Lung (tissue), 11 donors: ENCODE measurements at regions not wholly inside any gene's neighbourhood (a gene's known extent, or its start where the extent isn't known, plus 50 kb on each side); places are given as distances from the start of the nearest gene placed in this dataset.
A peak's percentile ranks its signal among the peaks of the same experiment; 100 is the strongest.

ENCODE experiments used
- ATAC-seq: fragments of 200-7000 bp; cut with Tn5 transposase; one replicate; pipeline ENCODE4 v1.9.1; 2020; ENCODE audit warnings: moderate number of reproducible peaks; ENCODE audit not compliant: insufficient read depth, low FRiP score
- DNase-seq, 3 donors: peaks; one replicate each; pipeline ENCODE4 v3.0.0-alpha.2; 2013 to 2017
- H3K27ac ChIP-seq, 2 donors: one replicate each; pipeline ENCODE4 v1.5.1; 2013; ENCODE audit warnings: mild to moderate bottlenecking in 2 of 2, moderate library complexity in 2 of 2, control low read depth in 1 of 2, inconsistent platforms in 1 of 2, low read depth in 1 of 2, low read length in 1 of 2
- H3K27me3 ChIP-seq, 3 donors: one replicate each; pipeline ENCODE4 v1.5.1; 2013; ENCODE audit warnings: low read length in 2 of 3; ENCODE audit not compliant: control insufficient read depth in 3 of 3, insufficient read depth in 3 of 3
- H3K36me3 ChIP-seq, 4 donors: one replicate each; pipeline ENCODE4 v1.5.1; 2013; ENCODE audit warnings: low read length in 4 of 4, mild to moderate bottlenecking in 1 of 4, moderate library complexity in 1 of 4; ENCODE audit not compliant: control insufficient read depth in 4 of 4, insufficient read depth in 4 of 4
- H3K4me1 ChIP-seq, 5 donors: one replicate each; pipeline ENCODE4 v1.5.1; 2013; ENCODE audit warnings: low read length in 5 of 5, mild to moderate bottlenecking in 2 of 5, moderate library complexity in 1 of 5; ENCODE audit not compliant: control insufficient read depth in 5 of 5, insufficient read depth in 5 of 5
- H3K4me3 ChIP-seq: one replicate; pipeline ENCODE4 v1.5.1; 2013; ENCODE audit warnings: mild to moderate bottlenecking, control low read depth, moderate library complexity
- H3K9ac ChIP-seq, 2 donors: one replicate each; pipeline ENCODE4 v1.5.1; 2013; ENCODE audit warnings: low read length in 2 of 2, control low read depth in 1 of 2; ENCODE audit not compliant: insufficient read depth in 1 of 2
- H3K9me3 ChIP-seq, 4 donors: one replicate each; pipeline ENCODE4 v1.5.1; 2013; ENCODE audit warnings: low read length in 3 of 4, mild to moderate bottlenecking in 1 of 4, moderate library complexity in 1 of 4; ENCODE audit not compliant: control insufficient read depth in 4 of 4, insufficient read depth in 3 of 4
- CTCF ChIP-seq: IDR thresholded peaks from 2 replicates; pipeline ENCODE4 v1.5.1; 2012; ENCODE audit warnings: mild to moderate bottlenecking; ENCODE audit errors: control extremely low read depth, extremely low read depth
- WGBS, 2 donors: extraction: QIAGEN DNeasy Blood & Tissue Kit; methylation state at CpG; one replicate each; pipeline ENCODE4 v1.1.7; 2013; 5-methylcytosine and 5-hydroxymethylcytosine counted together
- donor health status: control.
- donor health status: control.
- donor health status: Bipolar disorder and iron deficiency.
- donor health status: healthy.
- donor health status: DM: yes; HTN: yes; CAD: no.

GRCh38 chr1:235025422-235025984 lies 103.1 kb downstream of the TOMM20 start:
- Histone ChIP-seq H3K9me3 (no peaks in the 10 kb centered on the region), H3K27ac (no peak overlapping the region), H3K9ac (no peak overlapping the region), H3K4me3 (no peak overlapping the region), H3K27me3 (no peaks in the 10 kb centered on the region), H3K36me3 (no peaks in the 10 kb centered on the region), H3K4me1 (peaks cover 0 to 15% (median 5%) of the 10 kb centered on the region in 5 donors)
- 96 to 97% methylated on average over 5 of the region's 5 CpGs for WGBS, 2 donors
- ATAC-seq (no peak), DNase-seq (no peak)
- TF ChIP-seq CTCF = no peak

- Histone ChIP-seq H3K9ac (no peak overlapping the region), H3K27me3 (no peaks in the 10 kb centered on the region), H3K4me3 (no peak overlapping the region), H3K9me3 (no peaks in the 10 kb centered on the region), H3K36me3 (no peaks in the 10 kb centered on the region), H3K27ac (no peak overlapping the region), H3K4me1 (peaks cover 0 to 15% (median 5%) of the 10 kb centered on the region in 5 donors)
- DNase-seq (peak in 2 of 3 donors; percentile 26 to 64), ATAC-seq (no peak)
- no peak for TF ChIP-seq CTCF
- 90 to 92% methylated on average over 7 of the region's 7 CpGs for WGBS, 2 donors
These were observed 103.8 kb downstream of the TOMM20 start for GRCh38 chr1:235024711-235025421.

- Histone ChIP-seq H3K36me3 (no peaks in the 10 kb centered on the region), H3K9ac (no peak overlapping the region), H3K27me3 (no peaks in the 10 kb centered on the region), H3K9me3 (no peaks in the 10 kb centered on the region), H3K4me3 (no peak overlapping the region), H3K27ac (no peak overlapping the region), H3K4me1 (peaks cover 0 to 15% (median 5%) of the 10 kb centered on the region in 5 donors)
- 87 to 88% methylated on average over 10 of the region's 10 CpGs for WGBS, 2 donors
- no peak for TF ChIP-seq CTCF
- ATAC-seq = no peak
- DNase-seq = no peak
These were observed 104.8 kb downstream of the TOMM20 start for GRCh38 chr1:235023711-235024439.
